HG02870 (cell line): ENCODE measurements at regions not wholly inside any gene's neighbourhood (a gene's known extent, or its start where the extent isn't known, plus 50 kb on each side); places are given as distances from the start of the nearest gene placed in this dataset.
"Not testable (repeated sequence)": the region's sequence is repeated elsewhere in the genome, so short reads cannot be mapped to it uniquely, and the experiment has no call there.

Source experiments
- ATAC-seq: cut with Tn5 transposase; IDR thresholded peaks from one replicate; pipeline ENCODE4 v1.9.1; 2021; ENCODE audit warnings: mild to moderate bottlenecking, moderate library complexity; ENCODE audit not compliant: unreplicated experiment

- ATAC-seq, result no peak
Measured at GRCh38 chr5:174610968-174611367, 113.4 kb upstream of the MSX2 start.

- ATAC-seq, result no peak
Measured at GRCh38 chr5:174612686-174613085, 111.7 kb upstream of the MSX2 start.

DNA sequence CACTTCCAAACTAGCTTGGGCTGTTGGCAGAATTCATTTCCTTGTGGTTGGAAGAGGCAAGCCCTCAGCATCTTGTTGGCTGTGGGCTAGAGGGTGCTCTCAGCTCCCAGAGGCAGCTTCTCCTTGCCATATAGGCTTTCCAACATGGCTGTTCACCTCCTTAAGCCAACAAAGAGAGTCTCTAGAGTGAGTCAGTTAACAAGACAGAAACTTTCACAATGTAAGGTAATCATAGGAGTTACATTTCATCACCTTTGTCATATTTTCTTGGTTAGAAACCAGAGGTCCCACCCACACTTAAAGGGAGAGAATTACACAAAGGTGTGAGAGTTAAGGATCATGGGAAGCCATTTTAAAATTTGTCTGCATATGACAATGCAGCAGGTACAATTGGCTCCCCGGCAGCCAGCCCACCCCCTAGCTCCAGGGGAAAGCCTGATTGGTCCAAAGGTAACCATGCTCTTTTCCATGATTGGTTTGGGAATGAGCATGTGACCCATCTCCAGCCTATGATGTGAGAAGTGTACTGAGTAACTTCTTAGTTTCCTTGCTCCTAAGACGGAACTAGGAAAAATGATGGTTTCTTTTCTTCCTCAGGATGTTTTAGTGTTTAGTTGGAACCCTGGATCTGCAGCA is 109.8 kb upstream of the MSX2 start:
- ATAC-seq, result no peak

DNA sequence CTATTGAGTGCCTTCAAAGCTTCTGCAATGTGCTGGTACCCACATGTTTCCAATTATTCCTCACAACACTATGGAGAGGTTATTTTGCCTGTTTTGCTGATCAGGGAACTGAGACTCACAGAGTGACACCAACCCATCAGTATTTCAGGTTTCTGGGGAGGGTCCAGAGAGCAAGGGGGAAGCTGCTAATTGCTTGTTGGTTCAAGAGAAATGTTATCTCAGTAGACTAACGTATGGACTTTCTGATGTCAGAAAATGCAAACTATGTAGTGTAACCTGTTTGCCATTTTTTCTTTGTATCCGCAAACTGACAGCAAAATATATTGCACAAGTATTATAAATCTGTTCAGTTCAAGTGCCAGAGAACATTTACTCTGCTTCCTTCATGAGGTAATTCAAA is 108.3 kb upstream of the MSX2 start:
- ATAC-seq, result no peak

DNA sequence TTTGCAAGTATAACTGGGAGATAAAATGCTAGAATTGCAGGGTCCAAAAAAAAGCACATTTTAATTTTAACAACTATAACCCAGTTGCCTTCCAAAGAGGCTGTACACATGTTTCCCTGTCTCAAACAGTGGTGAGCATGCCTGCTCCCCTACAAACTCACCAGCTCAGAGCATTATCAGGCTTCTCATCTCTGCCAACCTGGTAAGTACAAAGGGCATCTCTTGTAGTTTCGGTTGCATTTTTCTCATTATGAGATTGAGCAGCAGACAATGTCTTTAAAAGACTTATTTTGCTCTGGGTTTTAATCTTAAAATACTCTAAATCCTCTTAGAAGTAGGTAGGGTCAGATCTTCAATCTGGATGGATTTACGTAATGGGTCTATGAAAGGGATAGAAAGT is 107.1 kb upstream of the MSX2 start:
- ATAC-seq, result no peak

GRCh38 chr5:174617910-174618309 is 106.5 kb upstream of the MSX2 start:
- no peak for ATAC-seq

DNA sequence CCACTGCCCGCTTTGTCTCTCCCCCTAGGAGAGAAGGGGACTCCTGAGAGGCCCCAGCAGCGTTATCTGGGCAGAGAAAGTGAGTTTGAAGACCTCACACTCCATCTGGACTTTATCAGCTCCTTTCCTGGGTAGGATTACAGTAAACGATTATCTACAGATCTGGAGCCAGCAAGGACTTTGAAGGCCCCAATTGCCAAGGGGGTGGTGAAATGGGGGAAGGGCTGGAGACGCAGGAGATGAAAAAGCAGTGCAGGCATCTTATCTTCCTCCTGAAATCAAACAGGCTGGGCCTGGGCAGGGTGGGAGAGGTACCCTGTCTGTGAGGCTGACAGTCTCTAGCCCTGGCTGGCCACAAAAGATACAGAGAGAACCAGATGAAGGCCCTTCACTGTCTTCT is 105.8 kb upstream of the MSX2 start:
- ATAC-seq, result no peak

- ATAC-seq, result no peak
Measured at GRCh38 chr5:174622067-174622466, 102.3 kb upstream of the MSX2 start.

DNA sequence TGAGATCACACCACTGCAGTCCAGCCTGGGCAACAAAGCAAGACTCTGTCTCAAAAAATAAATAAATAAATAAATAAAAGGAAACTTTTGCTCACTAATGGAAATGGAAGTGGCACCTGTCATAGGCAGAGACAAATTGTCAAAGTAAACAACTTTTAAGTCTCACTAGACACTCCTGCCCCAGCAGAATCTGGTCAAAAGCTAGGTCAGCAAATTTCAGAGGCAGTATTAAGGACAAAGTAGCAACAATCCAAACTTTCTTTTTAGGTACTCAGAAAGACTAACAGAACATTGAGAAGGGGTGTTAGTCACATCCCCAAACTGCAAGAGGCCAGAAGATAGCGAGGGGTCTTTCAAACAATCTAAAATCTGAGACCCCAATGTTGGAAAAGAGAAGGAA is 101.4 kb upstream of the MSX2 start:
- ATAC-seq, result no peak

- no peak for ATAC-seq
Measured at GRCh38 chr5:174623433-174624019, 100.9 kb upstream of the MSX2 start.

DNA sequence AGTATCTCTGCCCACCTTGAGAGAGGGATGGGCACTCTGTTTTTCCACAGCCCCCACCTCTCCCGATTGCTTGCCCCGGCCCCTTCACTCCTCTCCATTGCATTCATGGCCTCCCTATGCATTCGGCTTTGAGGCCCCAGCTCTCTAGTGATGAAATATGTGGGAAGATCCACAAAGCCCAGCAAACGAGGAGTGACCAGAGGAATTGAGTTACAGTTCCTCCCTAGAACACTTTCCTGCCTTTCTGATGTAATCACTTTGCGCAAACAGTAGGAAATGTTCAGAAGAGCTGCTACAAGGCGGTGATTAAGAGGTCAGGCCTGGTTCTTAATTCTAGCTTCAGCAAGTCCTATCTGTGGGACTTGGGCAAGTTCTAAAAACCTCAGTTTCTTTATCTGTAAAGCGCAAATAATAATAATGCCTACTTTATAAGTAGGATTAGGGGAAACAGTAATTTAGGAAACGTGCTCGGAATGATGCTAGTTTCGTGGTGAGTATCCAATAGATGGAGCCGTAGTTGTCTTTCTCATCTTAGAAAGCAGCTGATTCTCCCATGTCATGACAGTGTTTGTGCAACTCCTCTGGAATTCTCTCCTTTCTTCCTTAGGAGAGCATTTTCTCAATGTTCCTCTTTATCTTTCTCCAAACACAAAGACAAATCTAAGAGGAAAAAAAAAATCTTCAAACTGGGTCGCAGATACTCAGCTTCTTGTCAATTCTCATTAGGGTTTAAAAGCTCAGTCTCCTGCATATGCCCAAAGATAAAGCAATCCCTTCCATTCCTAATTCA is 99.5 kb upstream of the MSX2 start:
- ATAC-seq, result no peak

GRCh38 chr5:174625591-174626350 is 98.6 kb upstream of the MSX2 start:
- no peak for ATAC-seq

GRCh38 chr5:174626369-174626920 is 97.9 kb upstream of the MSX2 start:
- no peak for ATAC-seq

DNA sequence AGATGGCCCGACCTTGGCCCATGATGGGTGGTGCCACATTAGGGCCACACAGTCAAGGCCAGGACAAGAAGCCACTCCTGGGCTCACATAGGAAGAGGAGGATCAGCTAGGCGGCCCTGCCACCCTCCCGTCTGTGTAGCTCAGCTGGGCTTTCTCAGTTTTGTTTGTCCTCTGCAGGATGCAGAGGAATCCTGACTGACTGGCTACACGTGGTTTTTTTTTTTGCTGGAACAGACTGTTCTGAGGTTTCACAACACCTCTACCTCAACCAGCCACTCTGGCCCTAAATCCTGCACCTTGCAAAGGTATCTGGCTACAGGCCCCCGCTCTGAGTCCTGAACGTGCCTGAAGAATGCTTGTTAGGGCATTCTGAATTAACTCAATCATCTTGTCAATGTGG is 88.3 kb upstream of the MSX2 start:
- ATAC-seq, result no peak

DNA sequence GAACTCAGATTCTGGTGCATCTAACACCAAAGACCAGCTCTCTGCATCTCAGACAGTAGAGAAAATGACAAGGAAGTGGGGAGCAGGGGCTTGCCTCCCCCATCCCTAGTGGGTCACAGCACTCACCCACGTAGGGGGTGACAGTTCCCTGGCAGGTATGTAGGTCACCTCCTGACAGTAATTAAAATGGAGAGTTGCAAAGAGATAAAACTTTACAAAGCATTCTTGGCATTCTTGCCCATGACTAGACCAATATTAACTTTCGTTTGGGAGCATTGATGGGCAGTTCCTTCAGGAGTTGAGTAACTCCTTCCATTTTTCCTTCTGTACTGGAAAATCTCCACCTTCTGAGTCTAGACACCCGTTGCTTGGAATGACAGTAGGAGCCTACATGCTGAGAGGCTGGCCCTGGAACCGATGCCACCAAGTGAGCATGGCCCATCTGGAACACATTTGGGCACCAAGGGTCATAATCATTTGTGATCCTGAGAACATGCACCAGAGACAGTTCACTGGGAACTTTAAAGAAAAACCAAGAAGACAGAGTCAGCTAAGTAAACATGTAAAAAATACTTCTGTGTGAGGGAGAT is 81.5 kb upstream of the MSX2 start:
- ATAC-seq, result no peak

GRCh38 chr5:174644436-174644835 is 79.9 kb upstream of the MSX2 start:
- no peak for ATAC-seq

GRCh38 chr5:174644923-174645322 is 79.5 kb upstream of the MSX2 start:
- no peak for ATAC-seq

DNA sequence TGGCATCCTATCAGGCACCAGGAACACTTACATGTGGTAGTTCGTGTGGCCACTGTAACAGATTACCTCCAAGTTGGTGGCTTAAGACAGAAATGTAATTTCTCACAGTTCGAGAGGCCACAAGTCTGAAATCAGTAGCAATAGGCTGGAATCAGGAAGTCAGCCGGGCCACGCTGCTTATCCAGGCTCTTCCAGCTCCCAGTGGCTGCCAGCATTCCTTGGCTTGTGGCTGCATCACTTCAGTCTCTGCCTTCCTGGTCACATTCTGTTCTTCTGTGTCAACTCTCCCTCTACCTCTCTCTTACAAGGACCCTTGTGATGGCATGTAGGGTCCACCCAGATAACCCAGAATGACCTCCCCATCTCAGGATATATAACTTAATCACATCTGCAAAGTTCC is 78.7 kb upstream of the MSX2 start:
- ATAC-seq, result no peak

DNA sequence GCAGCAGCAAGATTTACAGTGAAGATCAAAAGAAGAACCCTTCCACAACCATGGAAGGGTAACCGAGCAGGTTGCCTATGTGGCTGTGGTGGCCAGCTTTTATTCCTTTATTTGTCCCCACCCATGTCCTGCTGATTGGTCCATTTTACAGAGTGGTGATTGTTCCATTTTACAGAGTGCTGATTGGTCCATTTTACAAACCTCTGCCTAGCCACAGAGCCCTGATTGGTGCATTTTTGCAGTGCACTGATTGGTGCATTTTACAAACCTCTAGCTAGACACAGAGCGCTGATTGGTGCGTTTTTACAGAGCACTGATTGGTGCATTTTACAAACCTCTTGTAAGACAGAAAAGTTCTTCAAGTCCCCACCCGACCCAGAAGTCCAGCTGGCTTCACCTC is 75.8 kb upstream of the MSX2 start:
- not testable (repeated sequence) for ATAC-seq

DNA sequence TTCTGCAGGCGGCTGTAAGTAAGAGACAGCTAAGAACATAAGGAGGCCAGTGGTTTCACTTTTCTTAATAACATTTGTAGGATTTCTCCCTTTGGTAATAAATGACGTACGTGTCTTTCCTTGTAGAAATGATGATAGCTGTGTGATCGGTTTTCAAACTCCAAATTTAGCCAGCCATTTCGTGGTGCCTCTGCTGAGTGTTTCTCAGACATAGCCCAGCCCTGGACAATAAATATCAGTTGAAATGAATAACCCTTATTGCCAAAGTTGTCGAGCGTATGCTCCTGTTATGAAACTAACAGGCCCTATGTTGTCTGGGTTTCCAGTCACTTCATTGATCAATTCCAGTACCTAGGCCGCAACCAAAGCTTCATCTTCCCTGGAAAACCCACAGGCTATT is 75.0 kb upstream of the MSX2 start:
- no peak for ATAC-seq

- no peak for ATAC-seq
Measured at GRCh38 chr5:174654442-174654841, 69.9 kb upstream of the MSX2 start.
